Activated naive CD8-positive, alpha-beta T cell treated with anti-CD3 and anti-CD28 coated beads for 36 hours (primary cell): ENCODE measurements at regions not wholly inside any gene's neighbourhood (a gene's known extent, or its start where the extent isn't known, plus 50 kb on each side); places are given as distances from the start of the nearest gene placed in this dataset.
"Not testable (repeated sequence)": the region's sequence is repeated elsewhere in the genome, so short reads cannot be mapped to it uniquely, and the experiment has no call there.

Source experiments
- DNase-seq: peaks from one replicate; pipeline ENCODE4 v3.0.0; 2021
- H3K27ac Mint-ChIP-seq: one replicate; pipeline ENCODE4 v1.8.0; 2022; ENCODE audit warnings: mild to moderate bottlenecking, moderate library complexity, mixed read lengths
- H3K27me3 Mint-ChIP-seq: one replicate; pipeline ENCODE4 v1.8.0; 2022; ENCODE audit warnings: mild to moderate bottlenecking, mixed read lengths
- H3K36me3 Mint-ChIP-seq: one replicate; pipeline ENCODE4 v1.8.0; 2021; ENCODE audit warnings: mild to moderate bottlenecking, mixed read lengths
- H3K4me1 Mint-ChIP-seq: one replicate; pipeline ENCODE4 v1.8.0; 2021; ENCODE audit warnings: mixed read lengths
- H3K4me3 Mint-ChIP-seq: one replicate; pipeline ENCODE4 v1.8.0; 2022; ENCODE audit warnings: mild to moderate bottlenecking, moderate library complexity, mixed read lengths
- H3K9me3 Mint-ChIP-seq: one replicate; pipeline ENCODE4 v1.8.0; 2022; ENCODE audit warnings: mixed read lengths

GRCh38 chrX:64853424-64853823 is 122.8 kb downstream of the ZC4H2 start:
- Mint-ChIP-seq H3K4me3 (peak overlapping the region; percentile 12), H3K4me1 (peaks cover 19% of the 10 kb centered on the region), H3K27ac (peak overlapping the region; percentile 67), H3K36me3 (peaks cover 38% of the 10 kb centered on the region), H3K9me3 (peaks cover 28% of the 10 kb centered on the region), H3K27me3 (no peaks in the 10 kb centered on the region)
- no peak for DNase-seq

- Mint-ChIP-seq H3K27me3 (no peaks in the 10 kb centered on the region), H3K4me1 (peaks cover 19% of the 10 kb centered on the region), H3K4me3 (peak overlapping the region; percentile 34), H3K9me3 (peaks cover 22% of the 10 kb centered on the region), H3K36me3 (peaks cover 29% of the 10 kb centered on the region), H3K27ac (no peak overlapping the region)
- peak; percentile 28 for DNase-seq
Measured at GRCh38 chrX:64850371-64851082, 125.7 kb downstream of the ZC4H2 start.

DNA sequence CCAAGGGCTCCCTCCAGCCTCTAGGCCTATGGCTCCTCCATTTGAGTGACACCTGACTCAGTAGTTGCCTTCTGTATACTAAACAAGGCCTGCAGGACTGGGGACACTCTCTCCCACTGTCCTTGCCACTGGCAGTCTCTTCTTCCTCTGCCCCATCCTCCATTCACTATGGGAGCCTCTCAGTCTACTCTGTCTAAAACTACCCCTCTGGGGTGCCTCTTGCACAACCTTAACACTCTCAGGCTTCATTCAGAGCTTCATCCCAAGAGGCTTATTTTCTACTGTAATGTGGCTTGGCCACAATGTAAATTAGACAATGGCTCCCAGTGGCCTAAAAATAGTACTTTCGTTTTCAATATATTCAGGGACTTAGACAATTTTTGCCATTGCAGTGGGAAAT is 133.0 kb downstream of the ZC4H2 start:
- Mint-ChIP-seq H3K4me3 (no peak overlapping the region), H3K4me1 (peaks cover 25% of the 10 kb centered on the region), H3K36me3 (peaks cover 56% of the 10 kb centered on the region), H3K27me3 (no peaks in the 10 kb centered on the region), H3K9me3 (peaks cover 35% of the 10 kb centered on the region), H3K27ac (peak overlapping the region; percentile 95)
- no peak for DNase-seq

- Mint-ChIP-seq H3K36me3 (peaks cover 57% of the 10 kb centered on the region), H3K27me3 (no peaks in the 10 kb centered on the region), H3K4me1 (peaks cover 25% of the 10 kb centered on the region), H3K27ac (peak overlapping the region; percentile 95), H3K4me3 (peak overlapping the region; percentile 14), H3K9me3 (peaks cover 35% of the 10 kb centered on the region)
- DNase-seq: no peak
Measured at GRCh38 chrX:64842492-64842891, 133.8 kb downstream of the ZC4H2 start.

DNA sequence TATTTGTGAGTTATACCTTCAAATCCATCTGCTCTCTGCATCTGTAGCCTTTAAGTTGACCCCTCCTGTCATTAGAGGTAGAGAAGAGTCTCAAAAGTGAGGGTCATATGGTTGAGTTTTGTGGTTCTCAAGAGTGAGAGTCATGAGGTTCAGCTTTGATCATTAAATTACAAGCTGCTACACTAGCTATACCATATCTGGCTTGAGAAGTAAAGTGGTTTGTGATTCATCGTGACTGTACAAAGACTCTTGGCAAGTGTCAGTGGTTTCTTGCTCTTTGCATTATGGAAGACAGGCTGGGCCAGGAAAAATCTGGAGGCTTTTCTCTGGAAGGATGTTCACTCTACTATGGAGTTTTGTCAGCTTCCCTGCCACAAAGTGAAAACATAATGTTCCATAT is 170.6 kb downstream of the ZC4H2 start:
- no peak for DNase-seq
- Mint-ChIP-seq H3K27ac (no peak overlapping the region), H3K36me3 (peaks cover 6% of the 10 kb centered on the region), H3K9me3 (peaks cover 8% of the 10 kb centered on the region), H3K27me3 (no peaks in the 10 kb centered on the region), H3K4me3 (no peak overlapping the region), H3K4me1 (no peaks in the 10 kb centered on the region)

GRCh38 chrX:64792598-64793337 is 183.5 kb downstream of the ZC4H2 start:
- H3K27me3 Mint-ChIP-seq: no peaks in the 10 kb centered on the region
- H3K9me3 Mint-ChIP-seq: peaks cover 15% of the 10 kb centered on the region

GRCh38 chrX:64782923-64783322 is 193.3 kb downstream of the ZC4H2 start:
- Mint-ChIP-seq H3K4me3 (no peak overlapping the region), H3K36me3 (no peaks in the 10 kb centered on the region), H3K27ac (no peak overlapping the region), H3K27me3 (no peaks in the 10 kb centered on the region), H3K9me3 (peaks cover 14% of the 10 kb centered on the region), H3K4me1 (no peaks in the 10 kb centered on the region)
- no peak for DNase-seq

More at GRCh38 chrX:64792598-64793337, 183.5 kb downstream of the ZC4H2 start:
- Mint-ChIP-seq H3K4me1 (no peaks in the 10 kb centered on the region), H3K27ac (no peak overlapping the region), H3K36me3 (peaks cover 9% of the 10 kb centered on the region), H3K4me3 (no peak overlapping the region)
- DNase-seq: no peak

DNA sequence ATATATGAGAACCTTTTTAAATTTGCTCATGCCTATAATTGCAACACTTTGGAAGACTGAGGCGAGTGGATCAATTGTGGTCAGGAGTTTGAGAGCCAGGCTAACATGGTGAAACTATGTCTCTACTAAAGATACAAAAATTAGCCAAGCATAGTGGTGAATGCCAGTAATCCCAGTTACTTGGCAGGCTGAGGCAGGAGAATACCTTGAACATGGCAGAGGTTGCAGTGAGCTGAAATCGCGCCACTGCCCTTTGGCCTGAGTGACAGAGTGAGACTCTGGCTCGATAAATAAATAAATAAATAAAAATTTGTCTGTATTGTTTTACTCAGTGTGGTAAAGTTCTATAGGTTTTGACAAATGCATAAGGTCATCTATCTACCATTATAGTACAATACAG is 218.2 kb downstream of the ZC4H2 start:
- peaks cover 5% of the 10 kb centered on the region for H3K36me3 Mint-ChIP-seq
- no peak overlapping the region for H3K4me3 Mint-ChIP-seq
- no peaks in the 10 kb centered on the region for H3K27me3 Mint-ChIP-seq
- H3K9me3 Mint-ChIP-seq: peaks cover 23% of the 10 kb centered on the region
- H3K27ac Mint-ChIP-seq: no peak overlapping the region
- peaks cover 4% of the 10 kb centered on the region for H3K4me1 Mint-ChIP-seq
- no peak for DNase-seq

DNA sequence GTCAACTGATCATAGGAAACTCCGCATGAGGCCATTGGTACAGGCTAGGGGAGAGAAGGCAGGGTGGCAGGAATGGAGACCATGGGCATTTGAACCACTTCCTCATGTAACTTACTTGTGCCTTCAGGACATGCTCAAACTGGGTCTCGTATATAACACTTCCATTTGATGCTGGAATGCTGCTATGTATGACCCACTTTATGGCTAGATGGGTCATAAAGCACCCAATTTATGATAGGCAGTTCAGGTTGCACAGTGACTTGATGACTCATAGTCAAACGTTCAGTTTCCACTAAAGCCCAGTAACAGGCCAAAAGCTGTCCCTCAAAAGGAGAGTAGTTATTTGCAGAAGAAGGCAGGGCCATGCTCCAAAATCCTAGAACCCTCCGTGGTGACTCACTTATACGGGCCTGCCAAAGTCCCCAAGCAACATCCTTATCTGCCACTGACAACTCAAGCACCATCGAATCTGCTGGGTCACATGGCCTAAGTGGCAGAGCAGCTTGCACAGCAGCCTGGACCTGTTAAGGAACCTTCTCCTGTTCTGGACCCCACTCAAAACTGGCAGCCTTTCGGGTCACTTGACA is 236.4 kb downstream of the ZC4H2 start:
- peaks cover 1% of the 10 kb centered on the region for H3K9me3 Mint-ChIP-seq
- no peak for DNase-seq

GRCh38 chrX:64698317-64698716 is 277.9 kb downstream of the ZC4H2 start:
- Mint-ChIP-seq H3K27me3 (no peaks in the 10 kb centered on the region), H3K4me3 (no peak overlapping the region), H3K9me3 (peaks cover 6% of the 10 kb centered on the region), H3K36me3 (peaks cover 5% of the 10 kb centered on the region), H3K4me1 (no peaks in the 10 kb centered on the region), H3K27ac (no peak overlapping the region)
- DNase-seq: no peak

More for the DNA sequence above, 236.4 kb downstream of the ZC4H2 start:
- Mint-ChIP-seq H3K36me3 (no peaks in the 10 kb centered on the region), H3K27ac (no peak overlapping the region), H3K27me3 (no peaks in the 10 kb centered on the region), H3K4me3 (no peak overlapping the region), H3K4me1 (no peaks in the 10 kb centered on the region)

- H3K9me3 Mint-ChIP-seq, H3K4me3 Mint-ChIP-seq, H3K27me3 Mint-ChIP-seq, DNase-seq, H3K4me1 Mint-ChIP-seq, H3K36me3 Mint-ChIP-seq, H3K27ac Mint-ChIP-seq: not testable (repeated sequence)
Measured at GRCh38 chrX:64695372-64695771, 280.9 kb downstream of the ZC4H2 start.

- H3K27ac Mint-ChIP-seq: no peak overlapping the region
- H3K36me3 Mint-ChIP-seq: peaks cover 6% of the 10 kb centered on the region
- peaks cover 19% of the 10 kb centered on the region for H3K9me3 Mint-ChIP-seq
- H3K27me3 Mint-ChIP-seq: no peaks in the 10 kb centered on the region
- H3K4me3 Mint-ChIP-seq: no peak overlapping the region
- H3K4me1 Mint-ChIP-seq: no peaks in the 10 kb centered on the region
- DNase-seq: no peak
Measured at GRCh38 chrX:64662876-64663275, 267.6 kb upstream of the MTMR8 start.

DNA sequence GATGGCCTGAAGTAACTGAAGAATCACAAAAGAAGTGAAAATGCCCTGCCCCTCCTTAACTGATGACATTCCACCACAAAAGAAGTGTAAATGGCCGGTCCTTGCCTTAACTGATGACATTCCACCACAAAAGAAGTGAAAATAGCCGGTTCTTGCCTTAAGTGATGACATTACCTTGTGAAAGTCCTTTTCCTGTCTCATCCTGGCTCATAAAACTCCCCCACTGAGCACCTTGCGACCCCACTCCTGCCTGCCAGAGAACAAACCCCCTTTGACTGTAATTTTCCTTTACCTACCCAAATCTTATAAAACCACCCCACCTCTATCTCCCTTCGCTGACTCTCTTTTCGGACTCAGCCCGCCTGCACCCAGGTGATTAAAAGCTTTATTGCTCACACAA is 262.0 kb upstream of the MTMR8 start:
- H3K27me3 Mint-ChIP-seq, DNase-seq, H3K36me3 Mint-ChIP-seq, H3K27ac Mint-ChIP-seq, H3K4me3 Mint-ChIP-seq, H3K4me1 Mint-ChIP-seq: not testable (repeated sequence)
- peaks cover 20% of the 10 kb centered on the region for H3K9me3 Mint-ChIP-seq

DNA sequence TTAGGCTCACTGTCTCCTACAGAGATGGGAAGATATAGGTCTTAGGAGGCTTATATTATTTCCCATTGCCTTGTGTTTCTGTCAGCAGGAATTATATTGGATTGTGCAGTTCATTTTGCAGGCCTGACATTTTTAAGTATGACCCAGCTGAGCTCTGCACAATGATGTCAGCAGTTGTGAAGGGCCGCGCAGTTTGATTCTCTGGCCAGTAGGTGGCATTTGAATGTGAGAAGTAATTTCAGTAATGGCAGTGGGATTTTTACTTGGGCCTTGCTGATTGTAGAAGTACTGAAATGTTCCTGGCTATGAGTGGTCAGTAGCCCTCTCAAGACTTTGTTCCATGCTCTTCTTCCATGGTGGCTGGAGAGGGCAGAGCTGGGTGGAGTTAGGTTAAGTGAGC is 247.2 kb upstream of the MTMR8 start:
- H3K36me3 Mint-ChIP-seq: no peaks in the 10 kb centered on the region
- H3K9me3 Mint-ChIP-seq: peaks cover 7% of the 10 kb centered on the region
- no peaks in the 10 kb centered on the region for H3K4me1 Mint-ChIP-seq
- no peak overlapping the region for H3K27ac Mint-ChIP-seq
- no peak for DNase-seq
- H3K4me3 Mint-ChIP-seq: no peak overlapping the region
- no peaks in the 10 kb centered on the region for H3K27me3 Mint-ChIP-seq
